ENCODE measurements at regions not wholly inside any gene's neighbourhood (a gene's known extent, or its start where the extent isn't known, plus 50 kb on each side); places are given as distances from the start of the nearest gene placed in this dataset.

- TF ChIP-seq CTCF (IDR thresholded peaks at IDR 0.05), result no peak
- no peak for TF ChIP-seq ZFX (IDR thresholded peaks at IDR 0.05; ENCODE audit: borderline replicate concordance)
Measured at GRCh38 chr15:87648278-87648677, 608.3 kb downstream of the NTRK3 start.

All from 22Rv1 (cell line).